HEK293 (cell line): ENCODE measurements at regions not wholly inside any gene's neighbourhood (a gene's known extent, or its start where the extent isn't known, plus 50 kb on each side); places are given as distances from the start of the nearest gene placed in this dataset.

Experiments used
- PBX3 ChIP-seq: sonication (generic); formaldehyde crosslinking; IDR thresholded peaks from 2 replicates; pipeline ENCODE4 v1.8.1; 2022; ENCODE audit warnings: mild to moderate bottlenecking, moderate library complexity, missing genetic modification reagents
- ZBTB11 ChIP-seq: fragments of 450-650 bp; formaldehyde crosslinking; conservative IDR thresholded peaks from 2 replicates; pipeline ENCODE4 v1.5.1; 2016; ENCODE audit warnings: low read depth, missing biosample characterization, missing genetic modification characterization
- ZFHX2 ChIP-seq: fragments of 450-650 bp; formaldehyde crosslinking; conservative IDR thresholded peaks from 2 replicates; pipeline ENCODE4 v1.5.1; 2016; ENCODE audit warnings: missing biosample characterization, missing genetic modification characterization
- ZNF223 ChIP-seq: fragments of 450-650 bp; formaldehyde crosslinking; IDR thresholded peaks from 2 replicates; pipeline ENCODE4 v1.5.1; 2016; ENCODE audit warnings: missing biosample characterization, missing genetic modification characterization
- ZNF311 ChIP-seq: fragments of 450-650 bp; formaldehyde crosslinking; IDR thresholded peaks from 2 replicates; pipeline ENCODE4 v1.5.1; 2017; ENCODE audit warnings: missing biosample characterization, missing genetic modification characterization, borderline replicate concordance
- ZNF324 ChIP-seq: fragments of 450-650 bp; formaldehyde crosslinking; IDR thresholded peaks from 2 replicates; pipeline ENCODE4 v1.5.1; 2016; ENCODE audit warnings: missing biosample characterization, missing genetic modification characterization
- ZNF37A ChIP-seq: fragments of 450-650 bp; IDR thresholded peaks from 2 replicates; pipeline ENCODE4 v1.5.1; 2018; ENCODE audit warnings: missing biosample characterization, missing genetic modification characterization
- ZNF76 ChIP-seq: fragments of 450-650 bp; formaldehyde crosslinking; IDR thresholded peaks from 2 replicates; pipeline ENCODE4; 2016; ENCODE audit warnings: low read depth, missing biosample characterization, missing genetic modification characterization, borderline replicate concordance
- ZNF777 ChIP-seq: fragments of 450-650 bp; formaldehyde crosslinking; IDR thresholded peaks from 2 replicates; pipeline ENCODE4 v1.5.1; 2017; ENCODE audit warnings: missing biosample characterization, missing genetic modification characterization, borderline replicate concordance
- TF ChIP-seq, protein P1 (sequence below): fragments of 450-650 bp; formaldehyde crosslinking; IDR thresholded peaks from 2 replicates; pipeline ENCODE4 v1.5.1; 2016; ENCODE audit warnings: missing biosample characterization, missing genetic modification characterization

- TF ChIP-seq, protein P1, sequence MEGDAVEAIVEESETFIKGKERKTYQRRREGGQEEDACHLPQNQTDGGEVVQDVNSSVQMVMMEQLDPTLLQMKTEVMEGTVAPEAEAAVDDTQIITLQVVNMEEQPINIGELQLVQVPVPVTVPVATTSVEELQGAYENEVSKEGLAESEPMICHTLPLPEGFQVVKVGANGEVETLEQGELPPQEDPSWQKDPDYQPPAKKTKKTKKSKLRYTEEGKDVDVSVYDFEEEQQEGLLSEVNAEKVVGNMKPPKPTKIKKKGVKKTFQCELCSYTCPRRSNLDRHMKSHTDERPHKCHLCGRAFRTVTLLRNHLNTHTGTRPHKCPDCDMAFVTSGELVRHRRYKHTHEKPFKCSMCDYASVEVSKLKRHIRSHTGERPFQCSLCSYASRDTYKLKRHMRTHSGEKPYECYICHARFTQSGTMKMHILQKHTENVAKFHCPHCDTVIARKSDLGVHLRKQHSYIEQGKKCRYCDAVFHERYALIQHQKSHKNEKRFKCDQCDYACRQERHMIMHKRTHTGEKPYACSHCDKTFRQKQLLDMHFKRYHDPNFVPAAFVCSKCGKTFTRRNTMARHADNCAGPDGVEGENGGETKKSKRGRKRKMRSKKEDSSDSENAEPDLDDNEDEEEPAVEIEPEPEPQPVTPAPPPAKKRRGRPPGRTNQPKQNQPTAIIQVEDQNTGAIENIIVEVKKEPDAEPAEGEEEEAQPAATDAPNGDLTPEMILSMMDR (tag by site-specific recombination): no peak
- no peak for TF ChIP-seq ZNF76
- no peak for TF ChIP-seq PBX3 (CRISPR knock-in tag)
- no peak for TF ChIP-seq ZNF37A (tag by site-specific recombination)
- TF ChIP-seq ZNF311: no peak
- no peak for TF ChIP-seq ZFHX2 (tag by site-specific recombination)
- no peak for TF ChIP-seq ZNF223 (tag by site-specific recombination)
- no peak for TF ChIP-seq ZNF324 (tag by site-specific recombination)
- TF ChIP-seq ZBTB11 (tag by site-specific recombination): no peak
- TF ChIP-seq ZNF777 (tag by site-specific recombination): no peak
Observed at GRCh38 chr12:91406920-91407341, 224.3 kb upstream of the DCN start.
